GM21786 (cell line): ENCODE measurements at regions not wholly inside any gene's neighbourhood (a gene's known extent, or its start where the extent isn't known, plus 50 kb on each side); places are given as distances from the start of the nearest gene placed in this dataset.

ENCODE experiments used
- ATAC-seq: cut with Tn5 transposase; IDR thresholded peaks from one replicate; pipeline ENCODE4 v1.9.1; 2021; ENCODE audit not compliant: unreplicated experiment

- ATAC-seq: no peak
Observed at GRCh38 chr16:51039638-51040331, 111.3 kb downstream of the SALL1 start.

- ATAC-seq: no peak
Observed at GRCh38 chr16:51035711-51036110, 115.4 kb downstream of the SALL1 start.

GRCh38 chr16:51035110-51035498 is 116.0 kb downstream of the SALL1 start:
- no peak for ATAC-seq

GRCh38 chr16:51034481-51035109 is 116.5 kb downstream of the SALL1 start:
- ATAC-seq: no peak

GRCh38 chr16:51031598-51031997 is 119.5 kb downstream of the SALL1 start:
- no peak for ATAC-seq

GRCh38 chr16:51030516-51030915 is 120.6 kb downstream of the SALL1 start:
- no peak for ATAC-seq

GRCh38 chr16:51025588-51026290 is 125.3 kb downstream of the SALL1 start:
- no peak for ATAC-seq

- ATAC-seq: no peak
Observed at GRCh38 chr16:51024703-51025102, 126.4 kb downstream of the SALL1 start.

GRCh38 chr16:51022955-51023354 is 128.1 kb downstream of the SALL1 start:
- no peak for ATAC-seq

- no peak for ATAC-seq
Observed at GRCh38 chr16:51019617-51020016, 131.5 kb downstream of the SALL1 start.

GRCh38 chr16:51017969-51018368 is 133.1 kb downstream of the SALL1 start:
- no peak for ATAC-seq

- ATAC-seq: no peak
Observed at GRCh38 chr16:51012396-51012795, 138.7 kb downstream of the SALL1 start.

GRCh38 chr16:51010817-51011216 is 140.3 kb downstream of the SALL1 start:
- no peak for ATAC-seq

- no peak for ATAC-seq
Observed at GRCh38 chr16:51009813-51010212, 141.3 kb downstream of the SALL1 start.

GRCh38 chr16:51009359-51009758 is 141.7 kb downstream of the SALL1 start:
- no peak for ATAC-seq

- no peak for ATAC-seq
Observed at GRCh38 chr16:51008607-51009006, 142.5 kb downstream of the SALL1 start.

- no peak for ATAC-seq
Observed at GRCh38 chr16:51008037-51008436, 143.0 kb downstream of the SALL1 start.

- ATAC-seq: no peak
Observed at GRCh38 chr16:51003850-51004566, 147.1 kb downstream of the SALL1 start.

GRCh38 chr16:51002881-51003490 is 148.1 kb downstream of the SALL1 start:
- no peak for ATAC-seq

- no peak for ATAC-seq
Observed at GRCh38 chr16:50999181-50999580, 151.9 kb downstream of the SALL1 start.

GRCh38 chr16:50998411-50998810 is 152.7 kb downstream of the SALL1 start:
- ATAC-seq: no peak
